GM12878 (cell line): ENCODE measurements at regions not wholly inside any gene's neighbourhood (a gene's known extent, or its start where the extent isn't known, plus 50 kb on each side); places are given as distances from the start of the nearest gene placed in this dataset.

ENCODE experiments used
- ATAC-seq: fragments of 200-7000 bp; cut with Tn5 transposase; 3 replicates; pipeline ENCODE4 v1.9.1; 2020; ENCODE audit warnings: mild to moderate bottlenecking, moderate library complexity
- BruUV-seq: library from RNA; stranded (reverse); fragments of 400-500 nt; replicated peaks from 2 replicates; lab custom pipeline; 2021; lab: Mats Ljungman, UMichigan
- CTCF ChIA-PET: fragments of 300-600 bp; sonication (Branson Sonifier 250); formaldehyde crosslinking; extraction: SDS; loops from one replicate; lab custom pipeline; 2021; ENCODE audit warnings: inconsistent platforms; lab: Yijun Ruan, JAX
- POLR2A ChIA-PET: fragments of 350-600 bp; formaldehyde crosslinking; extraction: SDS; loops from one replicate; lab custom pipeline; 2021; ENCODE audit warnings: inconsistent platforms; lab: Charles Lee
- RAD21 ChIA-PET: fragments of 300-600 bp; sonication (Branson Sonifier 250); formaldehyde crosslinking; loops from one replicate; lab custom pipeline; 2023; ENCODE audit warnings: antibody characterized with exemption; ENCODE audit not compliant: unreplicated experiment; lab: Charles Lee
- SMC1A ChIA-PET: fragments of 300-600 bp; sonication (Branson Sonifier 250); formaldehyde crosslinking; loops from one replicate; lab custom pipeline; 2023; ENCODE audit not compliant: unreplicated experiment, uncharacterized antibody; lab: Charles Lee
- DNase-seq: peaks from one replicate; pipeline ENCODE4 v3.0.0-alpha.2; 2011; ENCODE audit warnings: low read depth, low spot score
- FAIRE-seq: peaks from 3 replicates; lab custom pipeline; 2011; peaks lifted over from hg19 to GRCh38; lab: Jason Lieb, UNC
- H2AFZ ChIP-seq: 2 replicates; pipeline ENCODE4 v1.6.0; 2011; ENCODE audit warnings: low read depth, low read length, control low read depth; ENCODE audit not compliant: control insufficient read depth
- H3K27ac ChIP-seq: 2 replicates; pipeline ENCODE4 v1.5.1; 2011; ENCODE audit warnings: control low read depth; ENCODE audit not compliant: control insufficient read depth, insufficient read depth
- H3K27me3 ChIP-seq, 2 experiments: replicated peaks in 1 of 2; 2 replicates each; pipeline versions ENCODE4 v1.6.0 to v1.6.1; 2011; ENCODE audit warnings: low read length in 1 of 2; ENCODE audit not compliant: control insufficient read depth in 2 of 2, insufficient read depth in 2 of 2
- H3K36me3 ChIP-seq, 2 experiments: 2 replicates each; pipeline ENCODE4 v1.5.1; 2011; ENCODE audit warnings: low read length in 1 of 2; ENCODE audit not compliant: control insufficient read depth in 2 of 2, insufficient read depth in 2 of 2
- H3K4me1 ChIP-seq: 2 replicates; pipeline ENCODE4 v1.6.1; 2011; ENCODE audit warnings: mild to moderate bottlenecking, low read length, moderate library complexity, mixed read lengths; ENCODE audit not compliant: control insufficient read depth, insufficient read depth
- H3K4me2 ChIP-seq: 2 replicates; pipeline ENCODE4 v1.6.0; 2011; ENCODE audit warnings: control low read depth; ENCODE audit not compliant: control insufficient read depth, insufficient read depth
- H3K4me3 ChIP-seq: fragments of 200-600 bp; sonication (generic); 2 replicates; pipeline ENCODE4 v1.5.1; 2016
- H3K79me2 ChIP-seq: 2 replicates; pipeline ENCODE4 v1.6.0; 2011; ENCODE audit warnings: low read length; ENCODE audit not compliant: control insufficient read depth, insufficient read depth
- H3K9ac ChIP-seq: 2 replicates; pipeline ENCODE4 v1.8.0; 2011; ENCODE audit warnings: low read length, control low read depth, mixed read lengths; ENCODE audit not compliant: control insufficient read depth, insufficient read depth
- H3K9me3 ChIP-seq: replicated peaks from 3 replicates; pipeline ENCODE4 v1.5.1; 2011; ENCODE audit warnings: mild to moderate bottlenecking, low read length; ENCODE audit not compliant: control insufficient read depth, insufficient read depth
- H4K20me1 ChIP-seq: 2 replicates; pipeline ENCODE4 v1.6.0; 2011; ENCODE audit not compliant: control insufficient read depth, insufficient read depth
- BCL11A ChIP-seq: IDR thresholded peaks from 2 replicates; pipeline ENCODE4 v1.6.1; 2011; ENCODE audit warnings: low read depth, low read length
- CEBPB ChIP-seq, 2 experiments: fragments of 150-350 bp in 1 of 2; IDR thresholded peaks; 2 replicates each; pipeline ENCODE4 v1.6.1; 2012 to 2014; ENCODE audit warnings: low read depth in 2 of 2, low read length in 2 of 2, borderline replicate concordance in 1 of 2, inconsistent platforms in 1 of 2
- CHD2 ChIP-seq: IDR thresholded peaks from 2 replicates; pipeline ENCODE4 v1.6.1; 2011; ENCODE audit warnings: low read depth, low read length, improper control_type of control experiment, borderline replicate concordance
- GATAD2B ChIP-seq: fragments of 450-650 bp; conservative IDR thresholded peaks from 2 replicates; pipeline ENCODE4 v1.6.1; 2017; ENCODE audit warnings: low read depth, mild to moderate bottlenecking, moderate library complexity
- HDAC2 ChIP-seq: fragments of 200-600 bp; sonication (generic); IDR thresholded peaks from 2 replicates; pipeline ENCODE4 v1.6.1; 2017
- IKZF1 ChIP-seq: fragments of 450-650 bp; conservative IDR thresholded peaks from 2 replicates; pipeline ENCODE4 v1.6.1; 2017; ENCODE audit warnings: antibody characterized with exemption, mild to moderate bottlenecking
- LARP7 ChIP-seq: fragments of 450-650 bp; IDR thresholded peaks from 2 replicates; pipeline ENCODE4 v1.6.1; 2017; ENCODE audit warnings: mild to moderate bottlenecking
- MTA3 ChIP-seq: IDR thresholded peaks from 2 replicates; pipeline ENCODE4 v1.6.1; 2012; ENCODE audit warnings: low read length, inconsistent platforms, borderline replicate concordance
- NBN ChIP-seq: fragments of 450-650 bp; IDR thresholded peaks from 2 replicates; pipeline ENCODE4 v1.6.1; 2016
- POLR2AphosphoS2 ChIP-seq: IDR thresholded peaks from 2 replicates; pipeline ENCODE4 v1.6.1; 2011; ENCODE audit warnings: low read depth, mild to moderate bottlenecking, low read length, improper control_type of control experiment, moderate library complexity
- RAD51 ChIP-seq: fragments of 450-650 bp; IDR thresholded peaks from 2 replicates; pipeline ENCODE4 v1.6.1; 2016; ENCODE audit warnings: moderate library complexity, mild to moderate bottlenecking, inconsistent platforms
- RBBP5 ChIP-seq: fragments of 200-600 bp; sonication (generic); conservative IDR thresholded peaks from 2 replicates; pipeline ENCODE4 v1.6.1; 2016
- ZNF207 ChIP-seq: fragments of 450-650 bp; IDR thresholded peaks from 2 replicates; pipeline ENCODE4 v1.6.1; 2014; ENCODE audit warnings: antibody characterized with exemption, mild to moderate bottlenecking, borderline replicate concordance
- ZNF384 ChIP-seq: IDR thresholded peaks from 2 replicates; pipeline ENCODE4 v1.6.1; 2012; ENCODE audit warnings: low read depth, mild to moderate bottlenecking, low read length, improper control_type of control experiment, borderline replicate concordance
- ZSCAN29 ChIP-seq: fragments of 450-650 bp; IDR thresholded peaks from 2 replicates; pipeline ENCODE4 v1.6.1; 2017; ENCODE audit warnings: mild to moderate bottlenecking, moderate library complexity
- WGBS: methylation state at CpG from one replicate; pipeline ENCODE4 v1.1.6; 2016; ENCODE audit warnings: low lambda C conversion rate; ENCODE audit not compliant: insufficient replicate concordance, insufficient coverage; ENCODE audit errors: missing lambda C conversion rate; 5-methylcytosine and 5-hydroxymethylcytosine counted together
- in situ Hi-C: fragments of 300-500 bp; cut with MboI; formaldehyde crosslinking; loops from 9 replicates; pipeline ENCODE4 v1.14.3; 2018; ENCODE audit warnings: mixed read lengths
- intact Hi-C: fragments of 100-400 bp; cut with micrococcal nuclease; formaldehyde crosslinking; loops from one replicate; pipeline ENCODE4 v1.14.2; 2022; ENCODE audit not compliant: unreplicated experiment
- TF ChIP-seq, protein P1 (sequence below): fragments of 450-650 bp; IDR thresholded peaks from 2 replicates; pipeline ENCODE4 v1.6.1; 2017; ENCODE audit warnings: mild to moderate bottlenecking
- TF ChIP-seq, protein P2 (sequence below): fragments of 450-650 bp; IDR thresholded peaks from 2 replicates; pipeline ENCODE4 v1.6.1; 2016; ENCODE audit warnings: mild to moderate bottlenecking

DNA sequence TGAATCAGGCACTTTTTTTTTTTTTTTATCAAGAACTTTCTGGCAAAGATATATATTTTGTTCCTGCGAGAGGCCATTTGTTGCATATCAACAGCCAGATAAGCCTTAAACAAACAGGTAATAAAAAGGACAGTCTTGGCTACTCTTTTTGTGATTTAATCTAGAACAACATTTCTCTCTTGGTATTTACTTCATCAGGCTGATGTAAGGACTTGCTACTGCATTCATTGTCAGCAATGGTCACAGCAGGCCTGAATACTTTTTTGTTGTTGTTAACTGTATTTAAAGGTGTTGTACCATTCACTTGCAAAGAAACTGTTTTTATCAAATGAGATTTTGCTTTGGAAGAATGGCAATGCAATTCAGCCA, 683.8 kb downstream of the IRS1 start:
- H4K20me1 ChIP-seq, result no peaks in the 10 kb centered on the region
- TF ChIP-seq IKZF1 (no peak), LARP7 (no peak), CHD2 (no peak), NBN (no peak), CEBPB (IDR thresholded peaks at IDR 0.05; ENCODE audit: borderline replicate concordance in 1 of 2, low read depth in 2 of 2, low read length in 2 of 2) (no peak), GATAD2B (no peak), ZSCAN29 (no peak), RAD51 (no peak), HDAC2 (no peak), BCL11A (no peak), POLR2AphosphoS2 (no peak), RBBP5 (no peak), ZNF207 (no peak), ZNF384 (no peak), MTA3 (no peak)
- TF ChIP-seq, protein P1, sequence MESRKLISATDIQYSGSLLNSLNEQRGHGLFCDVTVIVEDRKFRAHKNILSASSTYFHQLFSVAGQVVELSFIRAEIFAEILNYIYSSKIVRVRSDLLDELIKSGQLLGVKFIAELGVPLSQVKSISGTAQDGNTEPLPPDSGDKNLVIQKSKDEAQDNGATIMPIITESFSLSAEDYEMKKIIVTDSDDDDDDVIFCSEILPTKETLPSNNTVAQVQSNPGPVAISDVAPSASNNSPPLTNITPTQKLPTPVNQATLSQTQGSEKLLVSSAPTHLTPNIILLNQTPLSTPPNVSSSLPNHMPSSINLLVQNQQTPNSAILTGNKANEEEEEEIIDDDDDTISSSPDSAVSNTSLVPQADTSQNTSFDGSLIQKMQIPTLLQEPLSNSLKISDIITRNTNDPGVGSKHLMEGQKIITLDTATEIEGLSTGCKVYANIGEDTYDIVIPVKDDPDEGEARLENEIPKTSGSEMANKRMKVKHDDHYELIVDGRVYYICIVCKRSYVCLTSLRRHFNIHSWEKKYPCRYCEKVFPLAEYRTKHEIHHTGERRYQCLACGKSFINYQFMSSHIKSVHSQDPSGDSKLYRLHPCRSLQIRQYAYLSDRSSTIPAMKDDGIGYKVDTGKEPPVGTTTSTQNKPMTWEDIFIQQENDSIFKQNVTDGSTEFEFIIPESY, result no peak
- TF ChIP-seq, protein P2, sequence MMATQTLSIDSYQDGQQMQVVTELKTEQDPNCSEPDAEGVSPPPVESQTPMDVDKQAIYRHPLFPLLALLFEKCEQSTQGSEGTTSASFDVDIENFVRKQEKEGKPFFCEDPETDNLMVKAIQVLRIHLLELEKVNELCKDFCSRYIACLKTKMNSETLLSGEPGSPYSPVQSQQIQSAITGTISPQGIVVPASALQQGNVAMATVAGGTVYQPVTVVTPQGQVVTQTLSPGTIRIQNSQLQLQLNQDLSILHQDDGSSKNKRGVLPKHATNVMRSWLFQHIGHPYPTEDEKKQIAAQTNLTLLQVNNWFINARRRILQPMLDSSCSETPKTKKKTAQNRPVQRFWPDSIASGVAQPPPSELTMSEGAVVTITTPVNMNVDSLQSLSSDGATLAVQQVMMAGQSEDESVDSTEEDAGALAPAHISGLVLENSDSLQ, result no peak
- TF ChIP-seq, all 136 proteins: peak for 0
- ChIA-PET POLR2A (no interaction called here), SMC1A (no interaction called here), RAD21 (no interaction called here), CTCF (interaction anchor here (0.8 kb wide), 1 partner anchor 37 kb away, joined by 3 read pairs; no protein-coding TSS in a partner anchor)
- no peak for FAIRE-seq
- no peak for DNase-seq
- Histone ChIP-seq H2AFZ (no peak overlapping the region), H3K4me1 (no peaks in the 10 kb centered on the region), H3K4me3 (no peak overlapping the region), H3K27ac (no peak overlapping the region), H3K36me3 (no peaks in the 10 kb centered on the region), H3K9ac (no peak overlapping the region), H3K27me3 (no peaks in the 10 kb centered on the region), H3K79me2 (no peaks in the 10 kb centered on the region), H3K4me2 (no peak overlapping the region), H3K9me3 (no peaks in the 10 kb centered on the region)
- no peak for ATAC-seq
- intact Hi-C loops (no loop called here), in situ Hi-C loops (no loop called here)
- no TSS peak for BruUV-seq
- 38% methylated on average over 1 of the region's 1 CpG for WGBS
